AG04450 (cell line): ENCODE measurements at regions not wholly inside any gene's neighbourhood (a gene's known extent, or its start where the extent isn't known, plus 50 kb on each side); places are given as distances from the start of the nearest gene placed in this dataset.
A peak's percentile ranks its signal among the peaks of the same experiment; 100 is the strongest.

Experiments
- CTCF ChIA-PET: fragments of 300-600, 350-600 bp; formaldehyde crosslinking; extraction: SDS; loops from one replicate; lab custom pipeline; 2022; ENCODE audit warnings: antibody characterized with exemption, inconsistent platforms; lab: Charles Lee
- POLR2A ChIA-PET: fragments of 350-600 bp; formaldehyde crosslinking; extraction: SDS; loops from one replicate; lab custom pipeline; 2021; ENCODE audit warnings: antibody characterized with exemption, inconsistent platforms; lab: Yijun Ruan, JAX
- DNase-seq: peaks from one replicate; pipeline ENCODE4 v3.0.0-alpha.2; 2011; ENCODE audit warnings: low read depth, low spot score
- H3K27ac ChIP-seq: one replicate; pipeline ENCODE4 v1.5.1; 2012; ENCODE audit warnings: low read depth, low read length, control low read depth
- H3K27me3 ChIP-seq: one replicate; pipeline ENCODE4 v1.6.0; 2012; ENCODE audit warnings: low read length; ENCODE audit not compliant: control insufficient read depth, insufficient read depth
- H3K4me3 ChIP-seq: 2 replicates; pipeline ENCODE4 v1.5.1; 2011; ENCODE audit warnings: mild to moderate bottlenecking, low read depth, low read length, control low read depth
- H3K9me3 ChIP-seq: 2 replicates; pipeline ENCODE4 v1.5.1; 2012; ENCODE audit warnings: low read length; ENCODE audit not compliant: control insufficient read depth, insufficient read depth
- CTCF ChIP-seq: IDR thresholded peaks from 2 replicates; pipeline ENCODE4 v1.5.1; 2011; ENCODE audit warnings: low read depth, low read length, control low read depth, inconsistent platforms

DNA sequence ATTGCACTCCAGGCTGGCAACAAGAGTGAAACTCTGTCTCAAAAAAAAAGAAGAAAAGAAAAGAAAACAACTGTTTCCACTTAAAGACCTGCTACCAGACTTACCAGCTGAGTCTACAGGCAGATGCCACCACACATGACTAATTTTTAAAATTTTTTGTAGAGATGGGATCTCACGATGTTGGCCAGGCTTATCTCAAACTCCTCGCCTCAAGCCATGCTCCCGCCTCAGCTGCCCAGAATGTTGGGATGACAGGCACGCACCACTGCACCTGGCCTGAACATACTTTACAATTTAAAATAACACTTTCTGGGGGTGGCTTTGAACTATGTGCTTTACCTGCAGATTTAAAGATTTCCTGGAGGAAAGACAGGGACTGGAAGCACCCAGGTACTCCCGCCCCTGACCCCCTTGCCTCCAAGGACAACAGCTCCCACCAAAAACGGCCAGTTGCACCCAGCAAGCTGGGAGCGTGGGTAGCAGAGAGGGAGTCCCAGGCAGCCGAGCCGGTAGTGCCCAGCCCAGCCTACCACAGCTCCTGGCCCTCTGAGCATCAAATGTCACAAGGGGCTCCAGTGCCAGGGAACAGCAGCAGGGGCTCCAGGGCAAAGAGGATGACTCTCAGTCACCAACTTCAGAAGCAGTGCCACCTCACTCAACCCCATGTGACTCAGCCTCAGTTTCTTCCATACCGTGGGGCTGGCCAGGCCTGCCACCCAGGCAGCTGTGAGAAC is 262.9 kb downstream of the PARN start:
- no peak overlapping the region for H3K4me3 ChIP-seq
- no peak overlapping the region for H3K27ac ChIP-seq
- no peak for DNase-seq
- H3K9me3 ChIP-seq, result no peaks in the 10 kb centered on the region; the same call in 1 of the 2 replicates
- no peaks in the 10 kb centered on the region for H3K27me3 ChIP-seq
- ChIA-PET POLR2A (no interaction called here), CTCF (no interaction called here)
- no peak for TF ChIP-seq CTCF

GRCh38 chr16:14366447-14366846 is 263.6 kb downstream of the PARN start:
- Histone ChIP-seq H3K4me3 (no peak overlapping the region), H3K9me3 (no peaks in the 10 kb centered on the region; the same call in 1 of the 2 replicates), H3K27me3 (no peaks in the 10 kb centered on the region), H3K27ac (no peak overlapping the region)
- CTCF ChIA-PET, result no interaction called here
- DNase-seq, result no peak
- POLR2A ChIA-PET, result no interaction called here
- no peak for TF ChIP-seq CTCF

GRCh38 chr16:14365200-14365851 is 264.7 kb downstream of the PARN start:
- no peak for DNase-seq
- ChIA-PET POLR2A (interaction anchor here (0.6 kb wide), 1 partner anchor 44 kb away, joined by 3 read pairs; no protein-coding TSS in a partner anchor), CTCF (no interaction called here)
- no peaks in the 10 kb centered on the region; the same call in 1 of the 2 replicates for H3K9me3 ChIP-seq
- no peak for TF ChIP-seq CTCF
- no peak overlapping the region for H3K27ac ChIP-seq
- H3K4me3 ChIP-seq, result no peak overlapping the region
- no peaks in the 10 kb centered on the region for H3K27me3 ChIP-seq

GRCh38 chr16:14364386-14365199 is 265.5 kb downstream of the PARN start:
- DNase-seq, result peak; percentile 36
- POLR2A ChIA-PET, result interaction anchor here (0.6 kb wide), 1 partner anchor 206 kb away, joined by 3 read pairs; no protein-coding TSS in a partner anchor
- H3K4me3 ChIP-seq, result no peak overlapping the region

More at GRCh38 chr16:14364386-14365199, 265.5 kb downstream of the PARN start:
- CTCF ChIA-PET, result no interaction called here
- Histone ChIP-seq H3K9me3 (no peaks in the 10 kb centered on the region; the same call in 1 of the 2 replicates), H3K27ac (peak overlapping the region; percentile 61), H3K27me3 (peaks cover 2% of the 10 kb centered on the region)
- TF ChIP-seq CTCF, result no peak
